ENCODE measurements at regions not wholly inside any gene's neighbourhood (a gene's known extent, or its start where the extent isn't known, plus 50 kb on each side); places are given as distances from the start of the nearest gene placed in this dataset.

- TF ChIP-seq CTCF (IDR thresholded peaks at IDR 0.05) = no peak
- no peak for TF ChIP-seq ZFX (IDR thresholded peaks at IDR 0.05; ENCODE audit: borderline replicate concordance)
Measured at GRCh38 chr10:84005403-84005802, 133.9 kb upstream of the GHITM start.
